ENCODE measurements at regions not wholly inside any gene's neighbourhood (a gene's known extent, or its start where the extent isn't known, plus 50 kb on each side); places are given as distances from the start of the nearest gene placed in this dataset.

GRCh38 chr6:14816116-14816859 is 429.6 kb upstream of the JARID2 start:
- TF ChIP-seq CTCF (conservative IDR thresholded peaks at IDR 0.05 in 1 of 2, IDR thresholded peaks at IDR 0.05 in 1 of 2; ENCODE audit: low read depth in 1 of 2, low read length in 2 of 2) (no peak), EZH2 (IDR thresholded peaks at IDR 0.05; ENCODE audit: low read length, missing control alignments) (no peak)
